KMS-11 (cell line): ENCODE measurements at regions not wholly inside any gene's neighbourhood (a gene's known extent, or its start where the extent isn't known, plus 50 kb on each side); places are given as distances from the start of the nearest gene placed in this dataset.

Experiments used
- H2AFZ ChIP-seq: fragments of 200-600 bp; sonication (generic); 2 replicates; pipeline ENCODE4 v1.6.1; 2016; ENCODE audit warnings: antibody characterized with exemption, mixed run types, low read depth
- H3K27ac ChIP-seq: fragments of 200-600 bp; sonication (generic); 2 replicates; pipeline ENCODE4 v1.6.1; 2016; ENCODE audit warnings: mild to moderate bottlenecking, mixed run types
- H3K27me3 ChIP-seq: fragments of 200-600 bp; sonication (generic); 2 replicates; pipeline ENCODE4 v1.6.1; 2017; ENCODE audit warnings: mild to moderate bottlenecking, low read depth, mixed run types, moderate library complexity; ENCODE audit not compliant: insufficient read depth
- H3K36me3 ChIP-seq: fragments of 200-600 bp; sonication (generic); 2 replicates; pipeline ENCODE4 v1.6.1; 2017; ENCODE audit warnings: mild to moderate bottlenecking, mixed run types; ENCODE audit not compliant: insufficient read depth
- H3K4me1 ChIP-seq: fragments of 200-600 bp; sonication (generic); 2 replicates; pipeline ENCODE4 v1.6.1; 2016; ENCODE audit warnings: mild to moderate bottlenecking, low read depth, mixed run types; ENCODE audit not compliant: poor library complexity, severe bottlenecking
- H3K4me2 ChIP-seq: fragments of 200-600 bp; sonication (generic); 2 replicates; pipeline ENCODE4 v1.7.0; 2016; ENCODE audit warnings: mild to moderate bottlenecking, mixed run types
- H3K4me3 ChIP-seq: fragments of 200-600 bp; sonication (generic); IDR thresholded peaks from 2 replicates; pipeline ENCODE4 v1.6.1; 2017; ENCODE audit warnings: low read depth, low read length, mixed read lengths; ENCODE audit not compliant: insufficient read depth
- H3K79me2 ChIP-seq: fragments of 200-600 bp; sonication (generic); 2 replicates; pipeline ENCODE4 v1.6.1; 2016; ENCODE audit warnings: low read depth, mixed run types; ENCODE audit not compliant: insufficient read depth
- H3K9ac ChIP-seq: fragments of 200-600 bp; sonication (generic); 2 replicates; pipeline ENCODE4 v1.6.1; 2016; ENCODE audit warnings: mild to moderate bottlenecking, mixed run types
- H4K20me1 ChIP-seq: fragments of 200-600 bp; sonication (generic); 2 replicates; pipeline ENCODE4 v1.6.1; 2016; ENCODE audit warnings: mild to moderate bottlenecking, mixed run types; ENCODE audit not compliant: insufficient read depth
- CTCF ChIP-seq: fragments of 200-600 bp; sonication (generic); conservative IDR thresholded peaks from 2 replicates; pipeline ENCODE4 v1.6.1; 2017; ENCODE audit warnings: low read depth, mild to moderate bottlenecking, antibody characterized with exemption, low read length, moderate library complexity, mixed read lengths

GRCh38 chr10:4170633-4171314, 385.8 kb upstream of the KLF6 start:
- Histone ChIP-seq H3K9ac (no peak overlapping the region), H3K36me3 (no peaks in the 10 kb centered on the region), H3K27me3 (no peaks in the 10 kb centered on the region), H3K27ac (no peak overlapping the region), H3K4me2 (no peak overlapping the region), H3K4me1 (no peaks in the 10 kb centered on the region), H3K79me2 (no peaks in the 10 kb centered on the region), H2AFZ (no peak overlapping the region), H4K20me1 (no peaks in the 10 kb centered on the region), H3K4me3 (no peak overlapping the region)
- TF ChIP-seq CTCF: no peak

- no peak for TF ChIP-seq CTCF
- Histone ChIP-seq H3K79me2 (no peaks in the 10 kb centered on the region), H3K4me3 (no peak overlapping the region), H2AFZ (no peak overlapping the region), H3K4me2 (no peak overlapping the region), H3K36me3 (no peaks in the 10 kb centered on the region), H3K27me3 (no peaks in the 10 kb centered on the region), H4K20me1 (no peaks in the 10 kb centered on the region), H3K4me1 (no peaks in the 10 kb centered on the region), H3K9ac (no peak overlapping the region), H3K27ac (no peak overlapping the region)
Measured at GRCh38 chr10:4170181-4170580, 385.2 kb upstream of the KLF6 start.

GRCh38 chr10:4169448-4169847, 384.4 kb upstream of the KLF6 start:
- Histone ChIP-seq H4K20me1 (no peaks in the 10 kb centered on the region), H3K4me2 (no peak overlapping the region), H2AFZ (no peak overlapping the region), H3K4me3 (no peak overlapping the region), H3K27me3 (no peaks in the 10 kb centered on the region), H3K36me3 (no peaks in the 10 kb centered on the region), H3K9ac (no peak overlapping the region), H3K27ac (no peak overlapping the region), H3K79me2 (no peaks in the 10 kb centered on the region), H3K4me1 (no peaks in the 10 kb centered on the region)
- TF ChIP-seq CTCF: no peak

- no peaks in the 10 kb centered on the region for H3K79me2 ChIP-seq
- H3K4me1 ChIP-seq: no peaks in the 10 kb centered on the region
- H3K4me2 ChIP-seq: no peak overlapping the region
- TF ChIP-seq CTCF: no peak
- H3K9ac ChIP-seq: no peak overlapping the region
- no peaks in the 10 kb centered on the region for H3K36me3 ChIP-seq
- no peak overlapping the region for H3K27ac ChIP-seq
- H4K20me1 ChIP-seq: no peaks in the 10 kb centered on the region
- H3K4me3 ChIP-seq: no peak overlapping the region
- no peaks in the 10 kb centered on the region for H3K27me3 ChIP-seq
- H2AFZ ChIP-seq: no peak overlapping the region
Measured at GRCh38 chr10:4167216-4167615, 382.2 kb upstream of the KLF6 start.
